H9 (cell line): ENCODE measurements at regions not wholly inside any gene's neighbourhood (a gene's known extent, or its start where the extent isn't known, plus 50 kb on each side); places are given as distances from the start of the nearest gene placed in this dataset.
"Not testable (repeated sequence)": the region's sequence is repeated elsewhere in the genome, so short reads cannot be mapped to it uniquely, and the experiment has no call there.

Experiments
- DNase-seq: peaks from one replicate; pipeline ENCODE4 v3.0.0-alpha.2; 2017
- H2AFZ ChIP-seq: one replicate; pipeline ENCODE4 v1.6.1; 2013; ENCODE audit warnings: mild to moderate bottlenecking, low read length, control low read depth, moderate library complexity
- H2AK5ac ChIP-seq: 2 replicates; pipeline ENCODE4 v1.6.1; 2013; ENCODE audit warnings: low read length, control low read depth, mixed read lengths; ENCODE audit not compliant: insufficient read length
- H2BK120ac ChIP-seq: one replicate; pipeline ENCODE4 v1.6.1; 2013; ENCODE audit warnings: low read depth, mild to moderate bottlenecking, low read length, control low read depth, inconsistent platforms; ENCODE audit not compliant: poor library complexity, severe bottlenecking
- H2BK12ac ChIP-seq: 2 replicates; pipeline ENCODE4 v1.6.1; 2013; ENCODE audit warnings: low read length, control low read depth, mixed read lengths, low read depth; ENCODE audit not compliant: insufficient read length
- H2BK15ac ChIP-seq: 2 replicates; pipeline ENCODE4 v1.6.1; 2013; ENCODE audit warnings: low read depth, low read length, control low read depth
- H2BK20ac ChIP-seq: one replicate; pipeline ENCODE4 v1.6.1; 2013; ENCODE audit warnings: low read depth, mild to moderate bottlenecking, low read length, control low read depth, inconsistent platforms; ENCODE audit not compliant: poor library complexity, severe bottlenecking
- H2BK5ac ChIP-seq: 2 replicates; pipeline ENCODE4 v1.6.1; 2013; ENCODE audit warnings: low read length, control low read depth, mixed read lengths; ENCODE audit not compliant: insufficient read length
- H3K14ac ChIP-seq: 2 replicates; pipeline ENCODE4 v1.6.1; 2013; ENCODE audit warnings: low read length, control low read depth; ENCODE audit not compliant: insufficient read depth
- H3K18ac ChIP-seq: 2 replicates; pipeline ENCODE4 v1.6.1; 2013; ENCODE audit warnings: low read depth, mild to moderate bottlenecking, mixed read lengths, low read length, control low read depth; ENCODE audit not compliant: insufficient read length
- H3K23ac ChIP-seq: 2 replicates; pipeline ENCODE4 v1.6.1; 2013; ENCODE audit warnings: low read length, control low read depth, mixed read lengths, low read depth; ENCODE audit not compliant: insufficient read length
- H3K23me2 ChIP-seq: 2 replicates; pipeline ENCODE4 v1.6.1; 2013; ENCODE audit warnings: low read depth, mild to moderate bottlenecking, mixed read lengths, low read length, control low read depth; ENCODE audit not compliant: insufficient read length, poor library complexity, severe bottlenecking
- H3K27ac ChIP-seq: 2 replicates; pipeline ENCODE4 v1.5.1; 2013; ENCODE audit warnings: low read length, control low read depth, mixed read lengths, low read depth; ENCODE audit not compliant: insufficient read length
- H3K27me3 ChIP-seq: 2 replicates; pipeline ENCODE4 v1.6.1; 2013; ENCODE audit warnings: low read length, control low read depth, inconsistent platforms; ENCODE audit not compliant: insufficient read depth
- H3K4ac ChIP-seq: 2 replicates; pipeline ENCODE4 v1.6.1; 2013; ENCODE audit warnings: low read depth, mild to moderate bottlenecking, control low read depth, inconsistent platforms, low read length, moderate library complexity
- H3K4me1 ChIP-seq: 2 replicates; pipeline ENCODE4 v1.6.1; 2013; ENCODE audit warnings: low read length, control low read depth, inconsistent platforms; ENCODE audit not compliant: insufficient read depth
- H3K4me2 ChIP-seq: 2 replicates; pipeline ENCODE4 v1.6.1; 2013; ENCODE audit warnings: low read length, control low read depth, mixed read lengths; ENCODE audit not compliant: insufficient read length, insufficient read depth
- H3K56ac ChIP-seq: 2 replicates; pipeline ENCODE4 v1.6.1; 2013; ENCODE audit warnings: low read depth, mild to moderate bottlenecking, mixed read lengths, low read length, control low read depth; ENCODE audit not compliant: insufficient read length
- H3K79me1 ChIP-seq: 2 replicates; pipeline ENCODE4 v1.6.1; 2013; ENCODE audit warnings: low read depth, mild to moderate bottlenecking, moderate library complexity, low read length, control low read depth, inconsistent platforms; ENCODE audit not compliant: insufficient read depth, poor library complexity, severe bottlenecking
- H3K79me2 ChIP-seq: 2 replicates; pipeline ENCODE4 v1.6.1; 2013; ENCODE audit warnings: low read length, control low read depth, inconsistent platforms; ENCODE audit not compliant: insufficient read depth
- H3K9ac ChIP-seq: 2 replicates; pipeline ENCODE4 v1.6.1; 2013; ENCODE audit warnings: low read length, control low read depth, mixed read lengths; ENCODE audit not compliant: insufficient read length; ENCODE audit errors: extremely low read depth
- H3K9me3 ChIP-seq: one replicate; pipeline ENCODE4 v1.6.1; 2013; ENCODE audit warnings: low read depth, low read length, inconsistent platforms; ENCODE audit not compliant: control insufficient read depth
- H3T11ph ChIP-seq: one replicate; pipeline ENCODE4 v1.6.1; 2013; ENCODE audit warnings: mild to moderate bottlenecking, low read length, control low read depth, inconsistent platforms
- H4K20me1 ChIP-seq: one replicate; pipeline ENCODE4 v1.6.1; 2013; ENCODE audit not compliant: control insufficient read depth, insufficient read length, insufficient read depth
- H4K5ac ChIP-seq: 2 replicates; pipeline ENCODE4 v1.6.1; 2013; ENCODE audit warnings: low read depth, mild to moderate bottlenecking, mixed read lengths, low read length, control low read depth; ENCODE audit not compliant: insufficient read length
- H4K8ac ChIP-seq: replicated peaks from 2 replicates; pipeline ENCODE4 v1.6.1; 2013; ENCODE audit warnings: low read length, control low read depth, mixed read lengths, low read depth; ENCODE audit not compliant: insufficient read length
- H4K91ac ChIP-seq: 2 replicates; pipeline ENCODE4 v1.6.1; 2013; ENCODE audit warnings: low read depth, mild to moderate bottlenecking, moderate library complexity, mixed read lengths, low read length, control low read depth; ENCODE audit not compliant: insufficient read length
- H3K27ac Mint-ChIP-seq, 3 experiments: 2 replicates in 2 of 3; 3 replicates in 1 of 3; pipeline ENCODE4 v1.8.0; 2020 to 2021; ENCODE audit warnings: mixed read lengths in 3 of 3, mild to moderate bottlenecking in 1 of 3, moderate library complexity in 1 of 3
- H3K27me3 Mint-ChIP-seq: 2 replicates; pipeline ENCODE4 v1.8.0; 2021; ENCODE audit warnings: low read depth, mild to moderate bottlenecking, moderate library complexity, mixed read lengths
- H3K36me3 Mint-ChIP-seq, 3 experiments: 2 replicates in 2 of 3; 3 replicates in 1 of 3; pipeline ENCODE4 v1.8.0; 2020 to 2021; ENCODE audit warnings: low read depth in 3 of 3, mixed read lengths in 3 of 3; ENCODE audit not compliant: insufficient read depth in 1 of 3
- H3K4me1 Mint-ChIP-seq, 2 experiments: 2 replicates each; pipeline ENCODE4 v1.8.0; 2020; ENCODE audit warnings: mixed read lengths in 2 of 2
- H3K4me3 Mint-ChIP-seq, 2 experiments: 2 replicates in 1 of 2; 3 replicates in 1 of 2; pipeline ENCODE4 v1.8.0; 2020 to 2021; ENCODE audit warnings: mild to moderate bottlenecking in 2 of 2, mixed read lengths in 2 of 2, moderate library complexity in 1 of 2
- H3K9me3 Mint-ChIP-seq, 2 experiments: 2 replicates in 1 of 2; 3 replicates in 1 of 2; pipeline ENCODE4 v1.8.0; 2020; ENCODE audit warnings: mild to moderate bottlenecking in 2 of 2, mixed read lengths in 2 of 2, moderate library complexity in 1 of 2
- WGBS: extraction: QIAGEN DNeasy Blood & Tissue Kit; methylation state at CpG from one replicate; pipeline ENCODE4 v1.1.7; 2013; ENCODE audit warnings: missing lambda C conversion rate, low lambda C conversion rate, mixed read lengths; ENCODE audit not compliant: insufficient read length; ENCODE audit errors: extremely low coverage; 5-methylcytosine and 5-hydroxymethylcytosine counted together

GRCh38 chr2:89806363-89806762, 1114.9 kb downstream of the RPIA start:
- not testable (repeated sequence) for H3K56ac ChIP-seq, H3K9ac ChIP-seq, H3K4ac ChIP-seq, H3K4me2 ChIP-seq, H2BK5ac ChIP-seq, H3K27me3 ChIP-seq, H4K91ac ChIP-seq, H3K4me1 Mint-ChIP-seq, H2BK20ac ChIP-seq, H4K5ac ChIP-seq, H3K14ac ChIP-seq, H4K8ac ChIP-seq, H2AFZ ChIP-seq, H3K4me3 Mint-ChIP-seq, H3K27ac ChIP-seq, H3T11ph ChIP-seq, H4K20me1 ChIP-seq, H3K23ac ChIP-seq, H3K18ac ChIP-seq, H2BK120ac ChIP-seq, H2BK15ac ChIP-seq, H3K27ac Mint-ChIP-seq, H3K79me2 ChIP-seq, H3K23me2 ChIP-seq, DNase-seq, H2AK5ac ChIP-seq, H3K4me1 ChIP-seq, H3K79me1 ChIP-seq, H2BK12ac ChIP-seq
- peaks cover 71 to 72% of the 10 kb centered on the region in 2 experiments for H3K9me3 Mint-ChIP-seq
- H3K36me3 Mint-ChIP-seq: peaks cover 61 to 88% (median 80%) of the 10 kb centered on the region in 3 experiments
- H3K9me3 ChIP-seq: peaks cover 70% of the 10 kb centered on the region
- H3K27me3 Mint-ChIP-seq: peaks cover 55% of the 10 kb centered on the region
- WGBS: no CpG with 5 or more reads among the region's 14 CpGs
